Transverse colon (tissue), 4 donors: ENCODE measurements at regions not wholly inside any gene's neighbourhood (a gene's known extent, or its start where the extent isn't known, plus 50 kb on each side); places are given as distances from the start of the nearest gene placed in this dataset.

Source experiments
- DNase-seq: peaks from one replicate; pipeline ENCODE4 v3.0.0-alpha.2; 2019
- H3K27ac ChIP-seq, 4 donors: fragments of 200-600 bp; sonication (generic); 2 replicates each; pipeline ENCODE4 v1.5.1; 2016 to 2018; ENCODE audit warnings: inconsistent platforms in 4 of 4
- H3K27me3 ChIP-seq: fragments of 200-600 bp; sonication (generic); 2 replicates; pipeline ENCODE4 v1.5.1; 2017; ENCODE audit warnings: inconsistent platforms
- H3K36me3 ChIP-seq, 4 donors: fragments of 200-600 bp; sonication (generic); 2 replicates each; pipeline ENCODE4 v1.5.1; 2017 to 2019; ENCODE audit warnings: inconsistent platforms in 4 of 4
- H3K4me1 ChIP-seq, 4 donors: fragments of 200-600 bp; sonication (generic); 2 replicates each; pipeline ENCODE4 v1.5.1; 2017 to 2020; ENCODE audit warnings: inconsistent platforms in 4 of 4
- H3K4me3 ChIP-seq, 4 donors: fragments of 200-600 bp; sonication (generic); 1 replicate in 1 of 4; 2 replicates in 3 of 4; pipeline versions ENCODE4 v1.5.1 to v1.6.1; 2017 to 2019; ENCODE audit warnings: inconsistent platforms in 4 of 4
- H3K9me3 ChIP-seq, 2 donors: fragments of 200-600 bp; sonication (generic); 2 replicates each; pipeline ENCODE4 v1.5.1; 2017 to 2019; ENCODE audit warnings: inconsistent platforms in 2 of 2
- CTCF ChIP-seq, 5 experiments: fragments of 200-600 bp in 3 of 5; fragments of 450-650 bp in 2 of 5; sonication (generic) in 3 of 5; IDR thresholded peaks; 1 replicate in 2 of 5; 2 replicates in 3 of 5; pipeline ENCODE4 v1.5.1; 2016 to 2017; ENCODE audit warnings: antibody characterized with exemption in 5 of 5, inconsistent platforms in 3 of 5, mild to moderate bottlenecking in 2 of 5, moderate library complexity in 1 of 5
- EP300 ChIP-seq: sonication (generic); formaldehyde crosslinking; IDR thresholded peaks from one replicate; pipeline ENCODE4 v1.6.1; 2017; ENCODE audit warnings: antibody characterized with exemption, low read depth
- POLR2A ChIP-seq: fragments of 450-650 bp; IDR thresholded peaks from one replicate; pipeline ENCODE4 v1.6.1; 2016; ENCODE audit warnings: antibody characterized with exemption, mild to moderate bottlenecking, moderate library complexity
- POLR2AphosphoS5 ChIP-seq, 3 donors: sonication (generic); formaldehyde crosslinking; IDR thresholded peaks; one replicate each; pipeline ENCODE4 v1.6.1; 2016; ENCODE audit warnings: antibody characterized with exemption in 3 of 3
- WGBS, 2 donors: methylation state at CpG; one replicate each; pipeline ENCODE4 v1.1.5; 2018; ENCODE audit warnings: low coverage in 1 of 2; 5-methylcytosine and 5-hydroxymethylcytosine counted together
- in situ Hi-C, 4 donors: fragments of 200-750 bp; cut with MboI; loops; one replicate each; pipeline versions ENCODE4 v1.15.0 to v1.15.1; 2017; ENCODE audit warnings: low sequenced_read_pairs in 3 of 4, low pct_ligation_motif_present in 1 of 4, low pct_unique_long_range_greater_than_20kb in 1 of 4
- intact Hi-C: fragments of 100-400 bp; cut with DNase I; formaldehyde crosslinking; loops from one replicate; pipeline ENCODE4 v1.15.1; 2023; ENCODE audit warnings: low total_unique reads

GRCh38 chr10:63077800-63078199, 55.3 kb upstream of the NRBF2 start:
- Histone ChIP-seq H3K9me3 (no peaks in the 10 kb centered on the region), H3K4me3 (no peak overlapping the region), H3K27ac (no peak overlapping the region), H3K36me3 (no peaks in the 10 kb centered on the region), H3K27me3 (no peaks in the 10 kb centered on the region), H3K4me1 (no peaks in the 10 kb centered on the region)
- DNase-seq: no peak
- WGBS, 2 donors: 78 to 83% methylated on average over 4 of the region's 4 CpGs
- TF ChIP-seq POLR2A: no peak
- TF ChIP-seq EP300: no peak
- no peak for TF ChIP-seq CTCF (IDR thresholded peaks at IDR 0.05)
- no peak for TF ChIP-seq POLR2AphosphoS5 (IDR thresholded peaks at IDR 0.05)
- intact Hi-C loops: no loop called here
- in situ Hi-C loops: loop anchor here (25.0 kb wide), 2 partner anchors 490 to 640 kb away; no protein-coding TSS in a partner anchor

GRCh38 chr10:63072951-63073350, 60.2 kb upstream of the NRBF2 start:
- TF ChIP-seq EP300 (no peak), POLR2A (no peak), CTCF (IDR thresholded peaks at IDR 0.05) (no peak), POLR2AphosphoS5 (IDR thresholded peaks at IDR 0.05) (no peak)
- Histone ChIP-seq H3K4me1 (no peaks in the 10 kb centered on the region), H3K27me3 (peaks cover 6% of the 10 kb centered on the region), H3K9me3 (no peaks in the 10 kb centered on the region), H3K36me3 (no peaks in the 10 kb centered on the region), H3K27ac (no peak overlapping the region), H3K4me3 (no peak overlapping the region)
- 91% methylated on average over 11 of the region's 11 CpGs; no CpG with 5 or more reads in 1 of the 2 donors for WGBS, 2 donors
- intact Hi-C loops (no loop called here), in situ Hi-C loops (no loop called here)
- no peak for DNase-seq

GRCh38 chr10:63071145-63071544, 62.0 kb upstream of the NRBF2 start:
- TF ChIP-seq EP300 (no peak), POLR2AphosphoS5 (IDR thresholded peaks at IDR 0.05) (no peak)
- Histone ChIP-seq H3K36me3 (no peaks in the 10 kb centered on the region), H3K27me3 (peaks cover 6% of the 10 kb centered on the region), H3K4me3 (no peak overlapping the region), H3K9me3 (no peaks in the 10 kb centered on the region), H3K4me1 (no peaks in the 10 kb centered on the region), H3K27ac (no peak overlapping the region)
- in situ Hi-C loops (no loop called here), intact Hi-C loops (no loop called here)
- 49% methylated on average over 11 of the region's 11 CpGs; no CpG with 5 or more reads in 1 of the 2 donors for WGBS, 2 donors
- peak; percentile 13 for DNase-seq

- TF ChIP-seq POLR2AphosphoS5 (IDR thresholded peaks at IDR 0.05) (no peak), POLR2A (no peak)
- DNase-seq: no peak
- in situ Hi-C loops (no loop called here), intact Hi-C loops (no loop called here)
- 36% methylated on average over 1 of the region's 1 CpG; no CpG with 5 or more reads in 1 of the 2 donors for WGBS, 2 donors
- Histone ChIP-seq H3K4me3 (no peak overlapping the region), H3K9me3 (no peaks in the 10 kb centered on the region), H3K27ac (no peak overlapping the region), H3K4me1 (no peaks in the 10 kb centered on the region), H3K36me3 (no peaks in the 10 kb centered on the region), H3K27me3 (peaks cover 6% of the 10 kb centered on the region)
These were observed 63.8 kb upstream of the NRBF2 start for GRCh38 chr10:63069318-63069717.

GRCh38 chr10:63068246-63068645, 64.9 kb upstream of the NRBF2 start:
- Histone ChIP-seq H3K36me3 (no peaks in the 10 kb centered on the region), H3K27me3 (peaks cover 6% of the 10 kb centered on the region), H3K4me1 (no peaks in the 10 kb centered on the region), H3K9me3 (no peaks in the 10 kb centered on the region), H3K4me3 (no peak overlapping the region), H3K27ac (no peak overlapping the region)
- in situ Hi-C loops (no loop called here), intact Hi-C loops (no loop called here)
- WGBS, 2 donors: 69 to 73% methylated on average over 7 of the region's 7 CpGs
- TF ChIP-seq EP300 (no peak), CTCF (IDR thresholded peaks at IDR 0.05) (no peak), POLR2AphosphoS5 (IDR thresholded peaks at IDR 0.05) (no peak), POLR2A (no peak)
- DNase-seq: no peak
